LHCN-M2 (cell line): ENCODE measurements at regions not wholly inside any gene's neighbourhood (a gene's known extent, or its start where the extent isn't known, plus 50 kb on each side); places are given as distances from the start of the nearest gene placed in this dataset.

ENCODE experiments used
- DNase-seq: peaks from one replicate; pipeline ENCODE4 v3.0.0-alpha.2; 2012; ENCODE audit warnings: low read depth

GRCh38 chr2:181149056-181149455, 168.7 kb downstream of the UBE2E3 start:
- DNase-seq, result no peak

GRCh38 chr2:181152226-181152625, 171.8 kb downstream of the UBE2E3 start:
- DNase-seq, result no peak

- no peak for DNase-seq
These were observed 172.3 kb downstream of the UBE2E3 start for GRCh38 chr2:181152701-181153100.

GRCh38 chr2:181153886-181154285, 173.5 kb downstream of the UBE2E3 start:
- DNase-seq, result no peak

- no peak for DNase-seq
These were observed 176.9 kb downstream of the UBE2E3 start for GRCh38 chr2:181157326-181157725.

GRCh38 chr2:181158427-181158826, 178.0 kb downstream of the UBE2E3 start:
- DNase-seq, result no peak

GRCh38 chr2:181161615-181162014, 181.2 kb downstream of the UBE2E3 start:
- no peak for DNase-seq

- no peak for DNase-seq
These were observed 182.7 kb downstream of the UBE2E3 start for GRCh38 chr2:181163139-181163538.

- DNase-seq, result no peak
These were observed 183.3 kb downstream of the UBE2E3 start for GRCh38 chr2:181163691-181164090.

- no peak for DNase-seq
These were observed 184.3 kb downstream of the UBE2E3 start for GRCh38 chr2:181164699-181165098.

GRCh38 chr2:181165199-181165868, 184.9 kb downstream of the UBE2E3 start:
- no peak for DNase-seq

- DNase-seq, result no peak
These were observed 189.1 kb downstream of the UBE2E3 start for GRCh38 chr2:181169503-181169902.

GRCh38 chr2:181170256-181170655, 189.9 kb downstream of the UBE2E3 start:
- no peak for DNase-seq

GRCh38 chr2:181172676-181173075, 192.3 kb downstream of the UBE2E3 start:
- DNase-seq, result peak; percentile 76

- peak; percentile 35 for DNase-seq
These were observed 194.5 kb downstream of the UBE2E3 start for GRCh38 chr2:181174611-181175580.

- DNase-seq, result no peak
These were observed 196.1 kb downstream of the UBE2E3 start for GRCh38 chr2:181176540-181176939.

- peak; percentile 22 for DNase-seq
These were observed 197.0 kb downstream of the UBE2E3 start for GRCh38 chr2:181177376-181177775.

GRCh38 chr2:181178130-181178529, 197.7 kb downstream of the UBE2E3 start:
- DNase-seq, result no peak

- no peak for DNase-seq
These were observed 198.5 kb downstream of the UBE2E3 start for GRCh38 chr2:181178823-181179412.

- peak; percentile 11 for DNase-seq
These were observed 203.6 kb downstream of the UBE2E3 start for GRCh38 chr2:181183878-181184542.

GRCh38 chr2:181185421-181185820, 205.0 kb downstream of the UBE2E3 start:
- DNase-seq, result no peak

- peak; percentile 35 for DNase-seq
These were observed 205.5 kb downstream of the UBE2E3 start for GRCh38 chr2:181185948-181186347.
